ENCODE measurements at regions not wholly inside any gene's neighbourhood (a gene's known extent, or its start where the extent isn't known, plus 50 kb on each side); places are given as distances from the start of the nearest gene placed in this dataset.

DNA sequence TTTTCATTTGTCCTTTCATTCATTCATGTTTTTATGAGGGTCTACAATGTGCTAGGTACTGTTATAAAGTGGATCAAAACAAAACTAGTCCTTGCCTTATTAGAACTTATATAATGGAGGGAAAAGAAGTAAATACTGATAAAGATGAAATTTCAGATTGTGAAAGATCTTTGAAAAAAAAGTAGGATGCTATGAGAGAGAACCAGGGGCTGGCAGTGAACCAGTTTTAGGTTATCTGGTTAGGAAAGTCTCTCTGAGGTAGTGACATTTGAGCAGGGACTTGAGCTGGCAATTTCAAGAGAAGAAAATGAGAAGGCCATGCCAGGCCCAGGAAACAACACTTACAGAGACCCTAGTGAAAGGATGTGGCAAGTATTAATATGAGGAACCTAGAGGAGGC lies 57.3 kb upstream of the E2F7 start:
- no peak overlapping the region for H2AK5ac ChIP-seq (ENCODE audit: insufficient read length, low read length)
- H3K4me3 Mint-ChIP-seq, result no peak overlapping the region
- H3K14ac ChIP-seq (ENCODE audit: insufficient read depth, low read length), result no peak overlapping the region
- TF ChIP-seq, protein P1, sequence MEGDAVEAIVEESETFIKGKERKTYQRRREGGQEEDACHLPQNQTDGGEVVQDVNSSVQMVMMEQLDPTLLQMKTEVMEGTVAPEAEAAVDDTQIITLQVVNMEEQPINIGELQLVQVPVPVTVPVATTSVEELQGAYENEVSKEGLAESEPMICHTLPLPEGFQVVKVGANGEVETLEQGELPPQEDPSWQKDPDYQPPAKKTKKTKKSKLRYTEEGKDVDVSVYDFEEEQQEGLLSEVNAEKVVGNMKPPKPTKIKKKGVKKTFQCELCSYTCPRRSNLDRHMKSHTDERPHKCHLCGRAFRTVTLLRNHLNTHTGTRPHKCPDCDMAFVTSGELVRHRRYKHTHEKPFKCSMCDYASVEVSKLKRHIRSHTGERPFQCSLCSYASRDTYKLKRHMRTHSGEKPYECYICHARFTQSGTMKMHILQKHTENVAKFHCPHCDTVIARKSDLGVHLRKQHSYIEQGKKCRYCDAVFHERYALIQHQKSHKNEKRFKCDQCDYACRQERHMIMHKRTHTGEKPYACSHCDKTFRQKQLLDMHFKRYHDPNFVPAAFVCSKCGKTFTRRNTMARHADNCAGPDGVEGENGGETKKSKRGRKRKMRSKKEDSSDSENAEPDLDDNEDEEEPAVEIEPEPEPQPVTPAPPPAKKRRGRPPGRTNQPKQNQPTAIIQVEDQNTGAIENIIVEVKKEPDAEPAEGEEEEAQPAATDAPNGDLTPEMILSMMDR (conservative IDR thresholded peaks at IDR 0.05), result no peak
- H3K23ac ChIP-seq (ENCODE audit: insufficient read length, low read depth, low read length), result no peak overlapping the region
- H3K18ac ChIP-seq (ENCODE audit: insufficient read length, low read depth, low read length), result no peak overlapping the region
- H3K4me1 Mint-ChIP-seq, result no peaks in the 10 kb centered on the region
- no peak overlapping the region for H2BK120ac ChIP-seq (ENCODE audit: low read depth, low read length, poor library complexity, severe bottlenecking)
- H2BK5ac ChIP-seq (ENCODE audit: insufficient read length, low read length), result no peak overlapping the region
- H4K20me1 ChIP-seq (ENCODE audit: control insufficient read depth, insufficient read depth, insufficient read length), result no peaks in the 10 kb centered on the region
- no peak overlapping the region for H3K27ac ChIP-seq (ENCODE audit: insufficient read length, low read depth, low read length)
- H2AFZ ChIP-seq (ENCODE audit: low read length), result no peak overlapping the region
- no peak overlapping the region for H3K4ac ChIP-seq (ENCODE audit: low read depth, low read length)
- H3K23me2 ChIP-seq (ENCODE audit: insufficient read length, low read depth, low read length, poor library complexity, severe bottlenecking), result no peaks in the 10 kb centered on the region
- no peaks in the 10 kb centered on the region for H3K79me2 ChIP-seq (ENCODE audit: insufficient read depth, low read length)
- H3K27me3 ChIP-seq (ENCODE audit: insufficient read depth, low read length), result no peaks in the 10 kb centered on the region
- no peak overlapping the region for H3K4me2 ChIP-seq (ENCODE audit: insufficient read depth, insufficient read length, low read length)
- no peak overlapping the region for H3K56ac ChIP-seq (ENCODE audit: insufficient read length, low read depth, low read length)
- no peaks in the 10 kb centered on the region for H3K4me1 ChIP-seq (ENCODE audit: insufficient read depth, low read length)
- no peak overlapping the region for H2BK12ac ChIP-seq (ENCODE audit: insufficient read length, low read depth, low read length)
- no peak overlapping the region for H4K5ac ChIP-seq (ENCODE audit: insufficient read length, low read depth, low read length)
- DNase-seq, result no peak
- no peak overlapping the region for H2BK20ac ChIP-seq (ENCODE audit: low read depth, low read length, poor library complexity, severe bottlenecking)
- H4K91ac ChIP-seq (ENCODE audit: insufficient read length, low read depth, low read length), result no peak overlapping the region
- H3K27ac Mint-ChIP-seq, result no peak overlapping the region
- H3K27me3 Mint-ChIP-seq (ENCODE audit: low read depth), result no peaks in the 10 kb centered on the region; the same call in 1 of the 2 replicates
- H3K9ac ChIP-seq (ENCODE audit: extremely low read depth, insufficient read length, low read length), result no peak overlapping the region
- H3T11ph ChIP-seq (ENCODE audit: low read length), result no peak overlapping the region
- H2BK15ac ChIP-seq (ENCODE audit: low read depth, low read length), result no peak overlapping the region
- H3K79me1 ChIP-seq (ENCODE audit: insufficient read depth, low read depth, low read length, poor library complexity, severe bottlenecking), result no peaks in the 10 kb centered on the region
- no peaks in the 10 kb centered on the region for H3K9me3 Mint-ChIP-seq
- H3K36me3 Mint-ChIP-seq (ENCODE audit: insufficient read depth in 1 of 3, low read depth in 3 of 3), result no peaks in the 10 kb centered on the region
- no peak overlapping the region for H4K8ac ChIP-seq (replicated peaks; ENCODE audit: insufficient read length, low read depth, low read length)
- H3K9me3 ChIP-seq (ENCODE audit: control insufficient read depth, low read depth, low read length), result no peaks in the 10 kb centered on the region
